ENCODE measurements at regions not wholly inside any gene's neighbourhood (a gene's known extent, or its start where the extent isn't known, plus 50 kb on each side); places are given as distances from the start of the nearest gene placed in this dataset.

DNA sequence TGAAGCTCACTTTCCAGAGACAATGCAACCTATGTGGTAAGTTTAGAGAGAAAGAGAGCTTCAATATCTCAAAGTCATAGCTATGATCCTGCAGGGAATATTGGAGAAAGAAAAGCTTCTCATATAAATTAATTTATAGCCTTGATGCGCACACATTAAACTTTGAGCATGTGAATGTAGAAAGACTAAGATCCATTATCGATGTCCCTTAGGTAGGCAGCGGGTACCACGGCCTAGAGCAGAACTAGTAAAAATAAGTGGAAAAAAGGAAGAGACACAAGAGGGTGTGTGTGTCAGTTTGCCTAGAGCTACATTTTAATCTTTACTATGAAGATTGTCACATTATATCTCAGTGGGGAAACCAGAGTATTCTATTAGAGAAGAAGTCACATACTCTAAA lies 685.6 kb downstream of the AMY1C start:
- TF ChIP-seq, protein P1, sequence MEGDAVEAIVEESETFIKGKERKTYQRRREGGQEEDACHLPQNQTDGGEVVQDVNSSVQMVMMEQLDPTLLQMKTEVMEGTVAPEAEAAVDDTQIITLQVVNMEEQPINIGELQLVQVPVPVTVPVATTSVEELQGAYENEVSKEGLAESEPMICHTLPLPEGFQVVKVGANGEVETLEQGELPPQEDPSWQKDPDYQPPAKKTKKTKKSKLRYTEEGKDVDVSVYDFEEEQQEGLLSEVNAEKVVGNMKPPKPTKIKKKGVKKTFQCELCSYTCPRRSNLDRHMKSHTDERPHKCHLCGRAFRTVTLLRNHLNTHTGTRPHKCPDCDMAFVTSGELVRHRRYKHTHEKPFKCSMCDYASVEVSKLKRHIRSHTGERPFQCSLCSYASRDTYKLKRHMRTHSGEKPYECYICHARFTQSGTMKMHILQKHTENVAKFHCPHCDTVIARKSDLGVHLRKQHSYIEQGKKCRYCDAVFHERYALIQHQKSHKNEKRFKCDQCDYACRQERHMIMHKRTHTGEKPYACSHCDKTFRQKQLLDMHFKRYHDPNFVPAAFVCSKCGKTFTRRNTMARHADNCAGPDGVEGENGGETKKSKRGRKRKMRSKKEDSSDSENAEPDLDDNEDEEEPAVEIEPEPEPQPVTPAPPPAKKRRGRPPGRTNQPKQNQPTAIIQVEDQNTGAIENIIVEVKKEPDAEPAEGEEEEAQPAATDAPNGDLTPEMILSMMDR (IDR thresholded peaks at IDR 0.05 in 8 of 11, conservative IDR thresholded peaks at IDR 0.05 in 3 of 11): no peak
- TF ChIP-seq POLR2A (IDR thresholded peaks at IDR 0.05): no peak
- no peak for TF ChIP-seq POLR2AphosphoS5 (IDR thresholded peaks at IDR 0.05)
